ENCODE measurements at regions not wholly inside any gene's neighbourhood (a gene's known extent, or its start where the extent isn't known, plus 50 kb on each side); places are given as distances from the start of the nearest gene placed in this dataset.
"Not testable (repeated sequence)": the region's sequence is repeated elsewhere in the genome, so short reads cannot be mapped to it uniquely, and the experiment has no call there.

DNA sequence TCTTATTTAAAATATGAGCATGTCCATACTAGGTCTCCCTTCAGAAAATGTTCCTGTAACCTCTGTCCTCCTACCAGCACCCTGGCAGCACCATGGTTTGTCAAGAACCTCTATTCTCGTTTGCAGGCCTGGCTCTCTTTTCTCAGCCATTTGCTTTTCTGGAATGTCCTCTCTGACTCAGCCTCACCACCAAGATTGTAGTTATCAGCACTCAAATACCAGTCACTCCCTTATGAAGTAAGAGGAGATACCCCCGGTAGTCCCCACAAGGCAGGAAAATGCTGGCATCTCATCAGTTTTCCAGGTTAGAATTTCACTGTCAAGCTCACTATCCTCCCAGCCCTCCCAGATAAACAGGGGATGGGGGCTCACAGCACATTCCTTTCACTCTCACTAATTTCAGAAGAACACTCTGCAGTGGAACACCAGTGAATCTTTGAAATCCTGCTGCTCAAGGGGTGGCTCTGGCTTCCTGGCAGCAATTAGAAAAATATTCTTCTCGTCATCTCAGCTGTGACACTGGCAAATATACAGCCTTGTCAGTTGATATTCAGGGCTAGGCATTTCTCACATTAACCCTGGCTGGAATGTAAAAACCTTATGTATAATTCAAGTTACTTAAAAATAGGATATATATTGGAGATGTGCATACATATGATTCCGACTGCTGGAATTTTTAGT is 129.2 kb downstream of the TBX18 start:
- DNase-seq (ENCODE audit: low spot score in 2 of 2), result no peak
- no peak for FAIRE-seq

DNA sequence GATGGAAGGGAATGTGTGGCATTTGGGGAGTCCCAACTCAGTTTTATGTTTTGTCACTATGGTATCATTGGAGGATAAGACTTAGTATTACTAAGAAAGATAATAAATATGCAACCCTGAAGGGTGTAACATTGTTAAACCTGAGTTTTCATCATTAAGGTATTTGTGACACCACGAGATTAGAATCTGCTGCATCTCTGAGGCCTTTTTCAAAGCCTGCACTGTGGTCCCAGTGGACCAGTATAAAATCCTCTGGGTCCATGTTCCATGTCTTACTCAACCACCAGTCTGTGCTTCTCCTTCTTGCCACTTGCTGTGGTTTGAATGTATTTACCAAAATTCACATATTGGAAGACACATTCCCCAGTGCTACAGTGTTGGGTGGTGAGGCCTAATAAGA is 130.6 kb downstream of the TBX18 start:
- DNase-seq (ENCODE audit: low spot score in 2 of 2) (no peak), FAIRE-seq (no peak)

DNA sequence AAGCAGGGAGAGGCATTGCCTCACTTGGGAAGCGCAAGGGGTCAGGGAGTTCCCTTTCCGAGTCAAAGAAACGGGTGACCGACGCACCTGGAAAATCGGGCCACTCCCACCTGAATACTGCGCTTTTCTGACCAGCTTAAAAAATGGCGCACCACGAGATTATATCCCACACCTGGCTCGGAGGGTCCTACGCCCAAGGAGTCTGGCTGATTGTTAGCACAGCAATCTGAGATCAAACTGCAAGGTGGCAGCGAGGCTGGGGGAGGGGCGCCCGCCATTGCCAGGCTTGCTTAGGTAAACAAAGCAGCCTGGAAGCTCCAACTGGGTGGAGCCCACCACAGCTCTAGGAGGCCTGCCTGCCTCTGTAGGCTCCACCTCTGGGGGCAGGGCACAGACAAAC is 137.9 kb downstream of the TBX18 start:
- not testable (repeated sequence) for FAIRE-seq; DNase-seq (ENCODE audit: low spot score in 2 of 2)

DNA sequence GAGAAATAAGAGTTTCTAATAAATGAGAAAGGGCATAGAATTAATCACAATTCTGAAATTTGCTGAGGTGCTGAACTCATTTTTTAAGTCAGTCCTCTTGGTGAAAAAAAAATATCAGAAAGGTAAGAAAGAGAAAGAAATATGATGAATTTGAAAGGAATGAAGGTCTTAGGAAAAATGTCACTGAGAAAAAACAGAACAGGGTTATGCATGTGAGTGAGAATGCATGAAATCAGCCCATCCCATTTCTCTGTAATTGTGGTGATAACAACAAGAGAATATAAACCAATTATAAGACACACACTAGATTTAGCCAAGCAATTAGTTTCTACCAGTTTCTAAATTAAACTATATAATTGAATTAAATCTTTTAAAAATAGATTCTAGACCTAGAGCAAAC is 138.9 kb downstream of the TBX18 start:
- DNase-seq (ENCODE audit: low spot score in 2 of 2), result no peak
- no peak for FAIRE-seq

DNA sequence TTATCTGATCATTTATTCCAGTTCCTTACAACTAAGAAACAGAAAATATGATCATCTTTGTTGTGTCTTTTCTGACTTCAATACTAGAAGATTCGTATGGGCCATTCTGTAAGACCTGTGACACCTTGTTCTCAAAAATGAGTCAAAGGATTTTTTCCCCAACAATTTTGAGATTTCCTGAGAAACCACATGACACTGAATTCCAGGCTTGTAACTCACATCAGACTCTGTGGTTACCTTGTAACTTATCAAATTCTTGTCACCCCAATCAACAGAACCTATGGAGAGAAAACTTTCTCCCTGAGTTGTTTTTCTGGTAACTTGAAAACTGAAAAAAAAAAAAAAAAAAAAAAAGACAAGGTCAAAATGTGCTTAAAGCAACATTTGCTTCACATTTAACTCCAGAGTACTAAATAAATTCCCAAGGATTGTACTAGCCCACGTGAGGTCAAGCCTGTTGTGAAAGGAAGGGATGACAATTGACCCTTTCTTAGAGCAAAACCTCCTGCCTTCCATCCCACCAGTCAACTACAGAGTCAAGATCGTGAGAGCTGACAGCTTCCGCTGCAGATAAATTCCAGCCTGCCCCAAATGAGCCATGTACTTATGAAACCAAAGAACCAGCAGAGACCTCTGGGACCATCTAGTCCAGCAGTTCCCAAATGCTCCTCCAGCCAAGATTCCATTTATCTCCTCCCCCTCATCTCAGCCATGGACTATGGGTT is 140.3 kb downstream of the TBX18 start:
- no peak for DNase-seq (ENCODE audit: low spot score in 2 of 2)
- FAIRE-seq, result no peak

DNA sequence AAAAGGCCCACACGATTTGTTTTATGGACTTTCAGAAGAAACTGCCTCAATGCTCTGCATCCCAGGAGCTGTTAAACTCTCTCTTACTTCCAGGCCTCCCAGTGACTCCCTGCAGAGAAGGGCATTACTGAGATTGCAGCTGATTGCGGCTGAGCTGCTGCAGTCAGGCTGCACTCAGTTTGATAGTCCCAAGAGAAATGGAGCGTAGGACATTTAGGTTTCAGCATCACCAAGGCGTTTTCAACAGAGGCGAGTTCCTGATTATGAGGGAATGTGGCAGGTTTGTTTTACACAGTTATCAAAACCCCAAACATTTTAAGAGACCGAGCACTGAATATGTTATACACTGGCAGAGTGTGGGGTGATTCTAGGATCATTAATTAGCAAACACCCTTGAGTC is 145.6 kb downstream of the TBX18 start:
- FAIRE-seq, result no peak
- DNase-seq (ENCODE audit: low spot score in 2 of 2), result no peak

DNA sequence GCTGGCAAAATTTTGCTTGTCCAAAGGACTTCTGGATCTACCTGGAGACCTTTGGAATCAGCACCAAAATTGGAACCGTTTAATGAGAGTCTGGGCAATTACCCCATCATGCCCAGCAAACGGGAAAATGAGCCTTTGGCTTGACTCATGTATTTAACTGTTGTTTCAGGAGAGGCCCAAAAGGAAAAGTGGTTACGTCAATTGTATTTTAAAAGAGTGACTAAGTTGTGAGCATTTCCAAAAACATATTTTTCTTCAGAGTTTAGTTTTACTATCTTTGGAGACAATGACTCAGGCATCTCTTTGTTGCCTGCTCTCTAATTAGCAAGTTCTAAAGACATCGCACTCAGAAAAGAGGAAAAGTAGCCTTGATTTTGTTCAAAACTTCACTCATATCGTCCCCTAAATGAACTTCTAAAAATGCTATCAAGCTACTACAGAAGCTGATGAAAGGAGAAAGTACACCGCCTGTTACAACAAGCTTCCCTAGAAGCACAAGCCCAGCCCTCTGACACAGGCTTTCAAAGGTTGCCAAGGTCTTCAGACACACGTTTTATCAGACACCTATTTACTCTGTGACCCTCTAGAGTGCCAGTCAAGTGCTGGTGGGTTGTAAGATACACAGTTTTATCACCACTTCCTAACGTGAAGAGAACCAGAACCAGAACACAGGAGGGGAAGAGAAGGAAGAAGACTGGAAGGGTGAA is 146.2 kb downstream of the TBX18 start:
- DNase-seq (ENCODE audit: low spot score in 2 of 2) (peak in 1 of 2 donors; percentile 11), FAIRE-seq (no peak)

DNA sequence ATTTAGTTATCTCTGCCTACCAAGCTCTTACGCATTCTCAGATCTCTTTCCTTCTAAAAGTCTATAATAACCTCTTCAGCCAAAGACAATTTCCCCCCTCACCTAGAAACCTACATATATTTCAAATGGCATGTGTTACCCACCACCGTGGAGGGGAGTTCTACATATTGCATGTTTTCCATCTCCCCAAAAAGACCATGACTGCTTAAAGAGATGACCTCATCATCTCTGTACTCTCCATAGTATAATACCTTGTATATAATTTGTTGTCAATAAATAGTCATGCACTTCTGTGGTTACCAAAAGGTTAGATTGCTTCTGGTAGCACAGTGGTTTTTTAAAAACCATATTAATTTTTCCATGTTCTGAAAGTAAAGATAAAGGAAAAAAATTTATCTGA is 148.4 kb downstream of the TBX18 start:
- FAIRE-seq (no peak), DNase-seq (ENCODE audit: low spot score in 2 of 2) (no peak)

DNA sequence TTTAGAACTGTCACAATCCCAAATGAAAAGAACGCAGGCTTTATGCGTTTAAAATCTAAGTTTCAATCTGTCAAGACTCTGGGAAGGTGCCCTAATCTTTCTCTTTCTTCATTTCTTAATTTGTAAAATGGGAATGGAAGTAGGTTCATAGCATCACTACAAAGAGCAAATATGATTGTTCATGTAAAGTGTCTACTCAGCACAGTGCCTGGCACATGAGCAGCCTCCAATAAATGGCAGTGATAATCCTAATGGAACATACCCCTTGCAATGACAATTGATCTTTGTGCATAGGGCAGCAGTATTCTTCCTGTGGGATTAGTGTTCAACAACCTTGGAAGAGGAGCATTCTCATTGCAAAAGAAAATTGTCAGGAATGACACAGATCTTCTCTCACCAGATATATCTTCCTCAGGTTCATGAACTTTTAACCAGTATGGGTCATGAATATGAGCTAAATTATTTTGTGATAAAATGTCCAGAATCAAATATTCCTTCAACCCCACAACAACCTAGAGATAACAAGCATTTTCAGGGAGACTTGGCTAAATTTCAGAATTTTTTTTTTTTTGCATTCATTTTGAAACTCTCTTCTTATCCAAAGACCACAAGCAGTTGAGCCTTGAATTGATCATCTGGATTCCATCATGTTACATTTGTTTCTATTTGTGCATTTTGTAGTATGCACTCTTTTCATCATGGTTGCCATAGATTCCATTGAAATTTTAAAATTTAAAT is 149.1 kb downstream of the TBX18 start:
- FAIRE-seq, result no peak
- no peak for DNase-seq (ENCODE audit: low spot score in 2 of 2)

DNA sequence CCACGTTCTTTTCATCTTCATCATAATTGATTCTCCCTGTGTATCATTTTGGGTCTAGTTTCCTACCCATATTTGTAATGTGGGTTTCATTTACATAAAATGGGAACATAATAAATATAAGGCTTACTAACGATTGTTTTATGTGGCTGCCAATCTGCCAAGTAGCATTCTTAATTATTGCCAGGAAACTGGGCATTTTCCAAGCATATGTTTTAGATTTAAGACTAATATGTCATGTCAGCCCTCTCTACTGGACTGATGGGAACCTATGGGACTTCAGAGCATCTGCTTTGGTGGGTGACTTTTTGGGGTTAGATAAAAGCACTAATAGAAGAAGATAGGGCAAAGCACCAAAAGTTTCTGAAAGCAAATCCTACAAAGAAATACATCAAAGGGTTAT is 157.5 kb downstream of the TBX18 start:
- DNase-seq (ENCODE audit: low spot score in 2 of 2) (no peak), FAIRE-seq (no peak)

DNA sequence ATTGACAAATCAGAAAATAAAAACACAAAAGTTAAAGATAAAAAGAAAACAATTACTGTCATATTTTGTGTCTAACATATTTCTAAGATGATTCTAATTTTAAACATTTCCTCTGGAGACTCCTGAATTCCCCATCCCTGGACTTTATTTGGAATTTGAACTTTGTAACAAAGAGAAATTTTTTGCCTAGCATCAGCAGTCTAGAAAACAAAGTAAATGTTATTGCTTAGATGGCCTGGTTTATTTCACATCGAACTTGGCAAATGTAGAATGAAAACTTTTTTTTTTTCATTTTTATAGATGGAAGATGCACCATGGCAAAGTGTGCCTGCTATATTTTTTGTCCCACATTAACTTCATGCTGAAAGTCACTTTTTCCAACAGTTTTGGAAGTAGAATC is 159.1 kb downstream of the TBX18 start:
- DNase-seq (ENCODE audit: low spot score in 2 of 2) (no peak), FAIRE-seq (no peak)

DNA sequence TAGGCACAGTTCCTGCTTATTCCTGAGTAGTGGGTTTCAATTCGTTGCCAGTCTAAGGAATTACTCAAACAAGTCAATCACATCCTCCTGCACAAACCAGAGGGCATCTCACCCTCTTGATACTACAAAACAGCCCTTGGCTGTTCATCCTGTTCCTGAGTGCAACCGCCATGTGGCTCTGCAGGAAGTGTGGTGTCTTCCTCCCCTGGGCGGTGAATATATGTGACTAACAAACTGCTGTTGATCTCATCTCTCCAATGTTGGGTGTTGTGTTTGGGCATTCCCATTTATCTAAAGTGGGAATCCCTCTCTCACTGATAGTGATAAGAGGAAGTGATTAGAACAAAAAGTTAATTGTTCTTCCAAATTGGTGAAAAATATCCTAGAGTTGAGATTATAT is 163.0 kb downstream of the TBX18 start:
- DNase-seq (ENCODE audit: low spot score in 2 of 2) (no peak), FAIRE-seq (no peak)

DNA sequence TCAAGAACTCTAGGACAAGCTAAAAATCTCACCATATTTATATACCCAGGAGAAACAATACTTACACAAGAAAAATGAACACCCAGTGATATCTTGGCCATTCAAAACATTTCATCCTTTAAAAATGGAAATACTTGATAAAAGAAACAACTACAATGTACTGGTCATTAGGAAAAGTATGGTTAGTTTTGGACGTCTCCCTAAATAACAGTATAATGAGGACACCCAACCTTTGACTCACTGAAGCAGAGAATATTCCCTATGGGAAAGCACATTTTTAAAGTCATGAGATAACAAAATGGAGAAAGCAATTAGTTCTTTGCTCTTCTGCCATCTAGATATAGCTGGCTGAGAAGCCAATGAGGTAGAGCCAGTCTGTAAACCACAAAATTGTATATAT is 164.4 kb downstream of the TBX18 start:
- DNase-seq (ENCODE audit: low spot score in 2 of 2) (no peak), FAIRE-seq (no peak)

DNA sequence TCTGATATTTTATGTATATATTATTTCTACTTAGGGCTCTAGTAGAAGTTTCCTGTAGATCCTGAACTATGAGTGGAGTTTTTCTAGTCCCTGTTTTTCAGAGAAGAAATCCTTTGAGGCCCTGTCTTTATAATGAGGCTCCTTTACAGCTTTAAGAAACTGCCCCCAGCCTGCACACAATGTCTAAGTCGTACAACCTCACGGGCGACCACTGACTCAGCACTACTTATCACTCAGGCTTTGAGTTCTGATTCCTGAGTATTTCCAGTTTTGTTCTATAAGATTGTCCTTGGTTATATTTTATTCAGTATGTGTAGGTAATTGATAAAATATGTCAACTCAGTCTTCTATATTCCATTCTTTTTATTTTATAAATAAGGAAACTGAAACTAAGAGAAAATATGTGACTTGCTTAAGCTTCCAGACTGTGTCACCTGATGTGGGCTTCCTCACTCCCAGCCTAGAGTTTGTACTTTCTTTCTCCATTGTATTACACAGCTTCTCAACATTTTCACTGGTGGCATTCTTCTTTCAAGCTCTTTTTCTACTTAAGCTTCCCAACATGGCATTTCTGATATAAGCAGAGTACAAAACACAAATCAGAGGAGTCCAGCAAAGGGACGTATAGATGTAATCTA is 167.0 kb downstream of the TBX18 start:
- no peak for FAIRE-seq

DNA sequence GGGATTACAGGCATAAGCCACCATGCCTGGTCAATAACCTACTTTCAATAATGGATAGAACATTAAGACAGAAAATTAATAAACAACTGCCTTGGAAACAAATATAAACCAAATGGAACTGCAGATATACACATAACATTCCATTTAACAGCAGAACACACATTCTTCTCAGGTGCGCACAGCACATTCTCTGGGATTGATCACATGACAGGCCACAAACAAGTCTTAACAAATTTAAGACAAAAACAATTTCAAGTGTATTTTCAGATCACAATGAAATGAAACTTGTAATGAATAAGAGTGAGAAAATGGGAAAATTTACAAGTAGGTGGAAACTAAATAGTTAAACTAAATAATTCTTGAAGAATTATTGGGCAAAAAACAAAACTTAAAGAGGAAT is 167.9 kb downstream of the TBX18 start:
- DNase-seq (ENCODE audit: low spot score in 2 of 2) (no peak), FAIRE-seq (no peak)

More for the DNA sequence above, 167.0 kb downstream of the TBX18 start:
- DNase-seq (ENCODE audit: low spot score in 2 of 2), result no peak

DNA sequence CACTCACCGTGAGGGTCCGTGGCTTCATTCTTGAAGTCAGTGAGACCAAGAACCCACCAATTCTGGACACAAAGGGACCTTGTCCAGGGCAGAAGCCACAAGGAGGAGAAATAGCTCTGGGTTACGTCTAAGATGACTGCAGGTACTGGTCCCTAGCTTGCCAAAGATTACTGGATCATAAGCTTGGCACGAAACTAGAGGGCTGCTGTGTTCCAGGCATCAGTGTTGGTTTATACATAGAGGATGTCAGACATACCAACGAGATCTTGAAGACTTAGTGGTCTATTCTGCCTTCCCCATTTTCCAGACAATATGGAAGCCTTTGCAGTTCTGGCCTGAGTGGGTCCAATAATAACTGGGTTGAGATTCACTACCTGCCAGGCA is 175.7 kb downstream of the TBX18 start:
- FAIRE-seq (no peak), DNase-seq (ENCODE audit: low spot score in 2 of 2) (no peak)

DNA sequence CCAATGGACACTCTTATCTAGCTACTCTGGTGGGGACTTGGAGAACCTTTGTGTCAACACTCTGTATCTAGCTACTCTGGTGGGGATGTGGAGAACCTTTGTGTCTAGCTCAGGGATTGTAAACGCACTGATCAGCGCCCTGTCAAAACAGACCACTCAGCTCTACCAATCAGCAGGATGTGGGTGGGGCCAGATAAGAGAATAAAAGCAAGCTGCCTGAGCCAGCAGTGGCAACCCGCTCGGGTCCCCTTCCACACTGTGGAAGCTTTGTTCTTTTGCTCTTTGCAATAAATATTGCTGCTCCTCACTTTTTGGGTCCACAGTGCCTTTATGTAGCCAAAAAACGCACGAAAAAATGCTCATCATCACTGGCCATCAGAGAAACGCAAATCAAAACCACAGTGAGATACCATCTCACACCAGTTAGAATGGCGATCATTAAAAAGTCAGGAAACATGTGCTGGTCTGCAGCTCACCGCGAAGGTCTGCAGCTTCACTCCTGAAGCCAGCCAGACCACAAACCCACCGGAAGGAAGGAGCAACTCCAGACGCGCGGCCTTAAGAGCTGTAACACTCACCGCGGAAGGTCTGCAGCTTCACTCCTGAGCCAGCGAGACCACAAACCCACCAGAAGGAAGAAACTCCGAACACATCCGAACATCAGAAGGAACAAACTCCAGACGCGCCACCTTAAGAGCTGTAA is 176.3 kb downstream of the TBX18 start:
- FAIRE-seq; DNase-seq (ENCODE audit: low spot score in 2 of 2): not testable (repeated sequence)

DNA sequence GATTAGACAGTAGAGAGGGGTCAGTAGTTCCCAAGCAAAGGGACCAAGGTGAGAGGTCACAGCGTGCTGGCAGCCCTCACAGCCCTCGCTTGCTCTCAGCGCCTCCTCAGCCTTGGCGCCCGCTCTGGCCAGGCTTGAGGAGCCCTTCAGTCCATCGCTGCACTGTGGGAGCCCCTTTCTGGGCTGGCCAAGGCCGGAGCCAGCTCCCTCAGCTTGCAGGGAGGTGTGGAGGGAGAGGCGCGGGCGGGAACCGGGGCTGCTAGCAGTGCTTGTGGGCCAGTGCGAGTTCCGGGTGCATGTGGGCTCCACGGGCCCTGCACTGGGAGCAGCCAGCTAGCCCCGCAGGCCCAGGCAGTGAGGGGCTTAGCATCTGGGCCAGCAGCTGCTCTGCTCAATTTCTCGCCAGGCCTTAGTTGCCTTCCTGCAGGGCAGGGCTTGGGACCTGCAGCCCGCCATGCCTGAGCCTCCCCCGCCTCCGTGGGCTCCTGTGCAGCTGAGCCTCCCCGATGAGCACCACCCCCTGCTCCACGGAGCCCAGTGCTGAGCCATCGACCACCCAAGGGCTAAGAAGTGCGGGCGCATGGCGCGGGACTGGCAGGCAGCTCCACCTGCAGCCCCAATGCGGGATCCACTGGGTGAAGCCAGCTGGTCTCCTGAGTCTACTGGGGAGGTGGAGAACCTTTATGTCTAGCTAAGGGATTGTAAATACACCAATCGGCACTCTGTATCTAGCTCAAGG is 177.0 kb downstream of the TBX18 start:
- FAIRE-seq; DNase-seq (ENCODE audit: low spot score in 2 of 2): not testable (repeated sequence)

DNA sequence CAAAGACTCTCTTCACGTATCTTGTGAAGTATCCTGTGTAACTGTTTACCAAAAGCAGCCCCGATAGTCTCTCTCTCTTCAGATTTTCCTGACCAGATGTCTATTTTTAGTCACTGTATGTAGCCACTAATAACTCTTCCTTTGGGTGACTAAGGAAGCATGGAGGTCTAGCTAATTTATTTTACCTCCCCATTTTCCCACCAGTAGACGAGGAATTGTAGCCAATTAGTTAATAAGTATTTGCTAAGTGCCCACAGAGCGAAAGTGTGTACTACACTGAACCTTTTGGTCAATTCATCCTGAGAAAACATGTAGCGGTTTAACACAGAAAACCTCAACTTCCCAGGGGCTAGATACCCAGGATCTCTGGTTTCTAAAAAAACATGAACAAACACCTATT is 180.6 kb downstream of the TBX18 start:
- DNase-seq (ENCODE audit: low spot score in 2 of 2), result no peak
- no peak for FAIRE-seq

Measured in frontal cortex (tissue), 3 donors.